ENCODE measurements at regions not wholly inside any gene's neighbourhood (a gene's known extent, or its start where the extent isn't known, plus 50 kb on each side); places are given as distances from the start of the nearest gene placed in this dataset.

- TF ChIP-seq ZNF462 (CRISPR knock-in tag; IDR thresholded peaks at IDR 0.05): no peak
- TF ChIP-seq CTCF (conservative IDR thresholded peaks at IDR 0.05; ENCODE audit: low read depth in 2 of 2): no peak
- no peak for TF ChIP-seq NANOG (IDR thresholded peaks at IDR 0.05; ENCODE audit: borderline replicate concordance)
- no peak for TF ChIP-seq CREB1 (CRISPR knock-in tag; IDR thresholded peaks at IDR 0.05; ENCODE audit: low read depth)
- TF ChIP-seq JUNB (IDR thresholded peaks at IDR 0.05; ENCODE audit: unreplicated experiment): no peak
- no peak for TF ChIP-seq ZNF114 (CRISPR knock-in tag; IDR thresholded peaks at IDR 0.05)
These were observed 983.1 kb downstream of the STIM2 start (continued) for GRCh38 chr4:27843776-27844175.

- Mint-ChIP-seq H3K4me1 (no peaks in the 10 kb centered on the region), H3K27me3 (ENCODE audit: insufficient read depth, low read depth, poor library complexity) (no peaks in the 10 kb centered on the region), H3K27ac (no peak overlapping the region), H3K4me3 (no peak overlapping the region), H3K9me3 (no peaks in the 10 kb centered on the region), H3K36me3 (ENCODE audit: low read depth) (no peaks in the 10 kb centered on the region)
- Histone ChIP-seq H4K20me1 (replicated peaks; ENCODE audit: insufficient read depth) (no peaks in the 10 kb centered on the region), H3K27me3 (ENCODE audit: insufficient read depth) (no peaks in the 10 kb centered on the region), H3K4me3 (no peak overlapping the region), H3K4me1 (ENCODE audit: insufficient read depth) (no peaks in the 10 kb centered on the region), H3F3A (replicated peaks; ENCODE audit: low read depth) (no peaks in the 10 kb centered on the region), H3K27ac (ENCODE audit: low read depth) (no peak overlapping the region), H2AFZ (no peak overlapping the region), H3K36me3 (ENCODE audit: insufficient read depth) (no peaks in the 10 kb centered on the region), H3K9me2 (ENCODE audit: insufficient read depth) (no peaks in the 10 kb centered on the region), H3K79me2 (replicated peaks; ENCODE audit: insufficient read depth) (no peaks in the 10 kb centered on the region), H3K4me2 (no peak overlapping the region)
- no peak for ATAC-seq
- no peak for DNase-seq (ENCODE audit: low spot score)
- TF ChIP-seq STAT1 (IDR thresholded peaks at IDR 0.05; ENCODE audit: unreplicated experiment): no peak
- TF ChIP-seq ZNF114 (CRISPR knock-in tag; IDR thresholded peaks at IDR 0.05): no peak
- TF ChIP-seq NANOG (IDR thresholded peaks at IDR 0.05; ENCODE audit: borderline replicate concordance): no peak
- TF ChIP-seq REST (IDR thresholded peaks at IDR 0.05; ENCODE audit: unreplicated experiment): no peak
- TF ChIP-seq ETS1 (IDR thresholded peaks at IDR 0.05): no peak
These were observed 983.7 kb downstream of the STIM2 start for GRCh38 chr4:27844376-27844775.
